Forelimb muscle (tissue), 1 donor: ENCODE measurements at regions not wholly inside any gene's neighbourhood (a gene's known extent, or its start where the extent isn't known, plus 50 kb on each side); places are given as distances from the start of the nearest gene placed in this dataset.
"Not testable (repeated sequence)": the region's sequence is repeated elsewhere in the genome, so short reads cannot be mapped to it uniquely, and the experiment has no call there.

Experiments
- DNase-seq: peaks from one replicate; pipeline ENCODE4 v3.0.0-alpha.2; 2013; ENCODE audit warnings: low read depth

GRCh38 chr3:34056181-34056910 lies 257.9 kb downstream of the PDCD6IP start:
- no peak for DNase-seq

- DNase-seq, result no peak
Observed at GRCh38 chr3:34056951-34057390, 258.5 kb downstream of the PDCD6IP start.

- not testable (repeated sequence) for DNase-seq
Observed at GRCh38 chr3:34060995-34061394, 262.6 kb downstream of the PDCD6IP start.

- no peak for DNase-seq
Observed at GRCh38 chr3:34065901-34066300, 267.5 kb downstream of the PDCD6IP start.

GRCh38 chr3:34066328-34066727 lies 267.9 kb downstream of the PDCD6IP start:
- DNase-seq, result no peak

GRCh38 chr3:34066999-34067398 lies 268.6 kb downstream of the PDCD6IP start:
- DNase-seq, result no peak

GRCh38 chr3:34067536-34068051 lies 269.2 kb downstream of the PDCD6IP start:
- DNase-seq, result no peak

GRCh38 chr3:34068505-34068904 lies 270.1 kb downstream of the PDCD6IP start:
- no peak for DNase-seq

GRCh38 chr3:34070831-34071585 lies 272.6 kb downstream of the PDCD6IP start:
- no peak for DNase-seq

GRCh38 chr3:34072297-34072696 lies 273.9 kb downstream of the PDCD6IP start:
- no peak for DNase-seq

GRCh38 chr3:34073111-34073510 lies 274.7 kb downstream of the PDCD6IP start:
- DNase-seq, result no peak

GRCh38 chr3:34073961-34074360 lies 275.5 kb downstream of the PDCD6IP start:
- no peak for DNase-seq

- no peak for DNase-seq
Observed at GRCh38 chr3:34075975-34076374, 277.5 kb downstream of the PDCD6IP start.

GRCh38 chr3:34077417-34078195 lies 279.2 kb downstream of the PDCD6IP start:
- no peak for DNase-seq

GRCh38 chr3:34078418-34078817 lies 280.0 kb downstream of the PDCD6IP start:
- no peak for DNase-seq

- not testable (repeated sequence) for DNase-seq
Observed at GRCh38 chr3:34079849-34080248, 281.4 kb downstream of the PDCD6IP start.

- DNase-seq, result not testable (repeated sequence)
Observed at GRCh38 chr3:34090379-34090778, 291.9 kb downstream of the PDCD6IP start.

GRCh38 chr3:34090876-34091275 lies 292.4 kb downstream of the PDCD6IP start:
- DNase-seq, result no peak

GRCh38 chr3:34094280-34094679 lies 295.9 kb downstream of the PDCD6IP start:
- DNase-seq, result not testable (repeated sequence)

GRCh38 chr3:34102288-34102687 lies 303.9 kb downstream of the PDCD6IP start:
- no peak for DNase-seq

- no peak for DNase-seq
Observed at GRCh38 chr3:34106379-34106778, 307.9 kb downstream of the PDCD6IP start.

GRCh38 chr3:34106879-34107278 lies 308.4 kb downstream of the PDCD6IP start:
- DNase-seq, result no peak
